ENCODE measurements at regions not wholly inside any gene's neighbourhood (a gene's known extent, or its start where the extent isn't known, plus 50 kb on each side); places are given as distances from the start of the nearest gene placed in this dataset.
"Not testable (repeated sequence)": the region's sequence is repeated elsewhere in the genome, so short reads cannot be mapped to it uniquely, and the experiment has no call there.

- DNase-seq: no peak
Measured at GRCh38 chr10:34013235-34013634, 678.8 kb upstream of the NRP1 start.

DNA sequence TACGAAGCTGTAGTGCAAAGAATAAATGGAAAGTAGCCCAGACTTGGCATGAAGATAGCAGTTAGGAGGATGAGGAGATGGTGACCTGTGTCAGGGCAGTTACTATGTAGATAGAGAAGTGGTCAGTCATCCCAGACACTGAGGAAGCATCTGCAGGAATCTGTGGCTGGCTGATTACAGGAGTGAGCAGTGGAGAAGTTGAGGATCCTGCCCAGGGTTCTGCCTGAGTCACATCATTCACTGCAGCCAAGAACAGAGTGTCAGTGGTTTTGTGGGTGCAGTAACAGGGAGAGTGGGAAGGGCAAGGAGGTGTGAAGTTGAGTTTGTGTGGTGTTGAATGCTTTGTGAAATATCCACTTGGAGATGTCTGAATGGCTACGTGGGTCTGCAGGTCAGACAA lies 676.4 kb upstream of the NRP1 start:
- DNase-seq: no peak

GRCh38 chr10:34010228-34010627 lies 675.8 kb upstream of the NRP1 start:
- DNase-seq: not testable (repeated sequence)

- DNase-seq: no peak
Measured at GRCh38 chr10:34008656-34009055, 674.2 kb upstream of the NRP1 start.

GRCh38 chr10:34006471-34006870 lies 672.0 kb upstream of the NRP1 start:
- no peak for DNase-seq

DNA sequence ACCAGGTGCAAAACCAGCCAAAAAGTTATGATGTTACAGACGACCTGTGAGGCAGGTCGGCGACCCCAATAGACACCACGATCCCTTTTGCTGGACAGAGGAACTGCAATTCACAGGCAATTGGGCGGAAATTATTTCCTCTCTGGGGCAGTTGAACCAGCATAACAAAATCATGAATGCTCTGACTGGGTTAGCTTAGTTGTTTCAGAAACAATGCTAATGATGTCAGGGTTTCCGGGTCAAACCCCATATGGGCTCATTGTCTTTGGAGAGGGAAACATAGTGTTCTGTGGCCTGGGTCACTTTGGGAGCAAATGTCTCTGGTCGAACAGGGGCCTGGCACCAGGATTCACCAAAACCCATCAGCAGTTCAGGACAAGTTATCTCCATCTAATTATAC lies 669.1 kb upstream of the NRP1 start:
- DNase-seq: no peak

DNA sequence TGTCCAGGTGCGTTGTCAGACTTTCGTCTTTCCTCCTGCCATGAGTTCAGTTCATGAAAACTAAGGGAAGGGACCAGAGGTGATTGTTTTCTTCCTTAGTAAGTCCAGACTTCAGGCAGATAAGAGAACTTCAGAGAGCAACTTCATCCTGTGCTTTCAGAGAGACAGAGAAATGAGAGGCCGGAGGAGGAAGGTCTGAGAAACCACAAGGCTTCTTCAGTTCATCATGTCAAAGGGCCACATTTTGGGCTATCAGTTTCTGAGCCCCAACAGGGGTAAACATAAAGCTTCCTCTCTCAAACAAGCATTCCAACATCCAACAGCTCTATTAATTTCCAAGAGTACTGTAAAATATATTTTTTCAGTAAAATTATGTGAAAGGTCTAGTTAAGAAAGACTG lies 668.4 kb upstream of the NRP1 start:
- DNase-seq: no peak

DNA sequence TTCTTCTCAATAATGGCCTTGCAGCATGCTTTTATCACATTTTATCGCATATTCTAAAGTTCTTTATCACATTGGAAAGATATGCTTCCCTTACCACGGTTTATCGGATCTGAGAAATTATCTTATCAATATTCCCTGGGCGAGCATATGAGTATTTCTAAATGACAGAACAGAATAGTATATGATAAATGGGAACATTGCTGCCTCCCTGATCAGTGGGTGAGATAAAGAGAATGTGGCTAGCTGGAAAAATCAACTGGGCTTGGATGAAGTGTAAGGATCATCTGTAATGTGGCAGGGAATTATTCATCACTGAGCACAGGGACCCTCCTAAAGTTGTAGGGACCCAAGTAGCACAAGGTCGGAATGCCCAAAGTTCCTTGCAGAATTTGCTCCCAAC lies 667.4 kb upstream of the NRP1 start:
- no peak for DNase-seq

DNA sequence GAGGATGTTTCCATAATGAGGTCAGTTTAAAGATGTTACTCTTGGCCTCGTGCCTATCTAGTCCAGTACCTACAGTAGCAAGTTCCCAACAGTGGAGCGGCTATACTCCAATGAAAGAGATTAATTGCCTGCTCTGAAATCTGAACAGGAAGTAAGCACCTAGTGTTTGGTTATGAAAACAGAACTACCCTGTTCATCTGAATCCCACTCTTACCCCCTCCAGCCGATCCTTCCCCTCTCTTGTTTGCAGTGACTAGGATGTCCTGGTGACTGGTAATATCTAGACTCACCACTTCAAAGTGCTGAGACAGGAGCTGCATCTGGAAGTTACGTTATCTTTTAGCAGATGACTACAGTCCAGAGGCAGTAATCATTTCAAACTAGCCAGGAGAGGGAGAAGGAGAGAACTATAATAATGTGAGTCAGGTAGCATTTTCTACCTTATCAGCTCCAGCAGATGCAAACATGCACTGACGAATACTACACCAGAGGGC lies 666.7 kb upstream of the NRP1 start:
- no peak for DNase-seq

- DNase-seq: no peak
Measured at GRCh38 chr10:33993917-33994316, 659.5 kb upstream of the NRP1 start.

GRCh38 chr10:33991924-33992323 lies 657.5 kb upstream of the NRP1 start:
- no peak for DNase-seq

DNA sequence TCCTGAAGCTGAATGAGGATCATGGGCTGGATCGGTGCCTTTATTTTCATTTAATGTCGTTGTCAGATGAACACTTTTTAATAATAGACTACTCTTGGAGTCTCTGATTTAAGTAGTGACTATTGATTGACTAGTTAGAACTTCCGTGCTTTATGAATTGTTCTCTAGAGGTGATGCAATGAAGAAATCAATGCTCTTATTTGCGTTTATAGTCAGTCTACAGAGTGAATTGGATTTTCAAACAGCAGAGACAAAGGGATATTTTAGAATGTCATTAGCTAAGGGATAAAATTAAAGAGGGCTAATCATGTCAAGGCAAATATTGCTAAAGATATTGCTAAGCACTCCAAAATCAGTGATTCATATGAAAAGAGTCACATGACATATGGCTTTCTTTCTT lies 652.0 kb upstream of the NRP1 start:
- DNase-seq: no peak

DNA sequence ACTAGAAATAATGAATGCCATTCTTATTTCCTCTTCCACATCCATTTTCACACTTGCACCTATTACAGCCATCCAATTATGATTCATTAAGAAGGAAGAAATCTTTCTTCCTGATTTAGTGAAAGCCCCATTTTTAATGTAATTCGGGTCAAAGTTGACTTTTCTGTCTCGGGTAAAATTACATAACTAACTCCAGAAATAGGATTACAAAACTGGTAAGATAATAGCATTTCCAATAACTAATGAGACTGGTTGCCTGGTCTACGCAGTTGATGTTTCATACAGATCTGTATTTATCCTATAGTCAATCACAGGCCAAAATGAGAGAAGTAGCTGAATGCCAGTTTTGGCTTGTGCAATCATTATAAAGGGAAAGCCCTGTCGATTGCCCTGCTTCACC lies 651.5 kb upstream of the NRP1 start:
- DNase-seq: no peak

- no peak for DNase-seq
Measured at GRCh38 chr10:33982995-33983394, 648.5 kb upstream of the NRP1 start.

GRCh38 chr10:33981301-33981700 lies 646.8 kb upstream of the NRP1 start:
- DNase-seq: no peak

- no peak for DNase-seq
Measured at GRCh38 chr10:33979195-33979594, 644.7 kb upstream of the NRP1 start.

DNA sequence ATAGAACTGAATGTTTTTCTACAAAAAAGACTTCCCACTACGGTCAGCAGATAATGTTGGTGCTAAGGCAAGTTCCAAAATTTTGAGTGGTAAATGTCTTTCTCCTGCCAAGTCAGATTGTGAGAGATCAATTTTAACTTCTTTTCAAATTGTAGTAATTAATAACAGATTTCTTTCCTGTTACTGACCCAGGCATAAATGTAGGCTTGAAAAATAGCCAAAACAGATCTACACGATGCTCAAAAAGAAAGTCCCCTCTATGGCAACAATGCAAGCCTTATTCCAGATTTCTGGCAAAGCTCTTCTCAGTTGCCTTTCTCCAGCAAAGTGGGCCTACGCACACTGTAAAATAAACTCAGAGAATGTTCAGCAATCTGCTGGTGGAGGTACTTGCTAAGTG lies 641.0 kb upstream of the NRP1 start:
- no peak for DNase-seq

DNA sequence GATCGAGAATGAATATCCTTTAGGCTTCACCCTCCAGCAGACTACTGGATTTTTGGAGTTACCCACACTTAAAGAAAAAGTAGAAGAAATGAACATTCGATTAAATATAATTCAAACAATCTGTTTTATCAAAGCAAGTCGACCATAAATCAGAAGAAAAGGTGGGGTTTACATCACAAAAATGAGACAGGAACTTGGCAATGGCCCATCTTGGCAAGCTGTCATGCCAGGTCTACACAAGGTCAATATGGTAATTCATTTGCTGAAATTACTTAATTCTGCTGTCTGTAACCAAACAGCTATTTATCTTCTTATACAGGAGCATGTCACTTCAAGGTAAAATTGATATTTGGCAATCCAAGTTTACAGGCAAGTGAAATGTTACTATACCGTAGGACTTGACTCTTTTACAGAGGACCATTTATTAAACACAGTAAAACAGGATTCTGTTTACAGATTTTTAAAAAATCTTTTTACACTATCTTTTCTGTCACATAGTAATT lies 640.6 kb upstream of the NRP1 start:
- DNase-seq: no peak

- no peak for DNase-seq
Measured at GRCh38 chr10:33968983-33969382, 634.5 kb upstream of the NRP1 start.

GRCh38 chr10:33967606-33968120 lies 633.2 kb upstream of the NRP1 start:
- no peak for DNase-seq

GRCh38 chr10:33966946-33967345 lies 632.5 kb upstream of the NRP1 start:
- DNase-seq: no peak

GRCh38 chr10:33965795-33966581 lies 631.5 kb upstream of the NRP1 start:
- DNase-seq: no peak

DNA sequence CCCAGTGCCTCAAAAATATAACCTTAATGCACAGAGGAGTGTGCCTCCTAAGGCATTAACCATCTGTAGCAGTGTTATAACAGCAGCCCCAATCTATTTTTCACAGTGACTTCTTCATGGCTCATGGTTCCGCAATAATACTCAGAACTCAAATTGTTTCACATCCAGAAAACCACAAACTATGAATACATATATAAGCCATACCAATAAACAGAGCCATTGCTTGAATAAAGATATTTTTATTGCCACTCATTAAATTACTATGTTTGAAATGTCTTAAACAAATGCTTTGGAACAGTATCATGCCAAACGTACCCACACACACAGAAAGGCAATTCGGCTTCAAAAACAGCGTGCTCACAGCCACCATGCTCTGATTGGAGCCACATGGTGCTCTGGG lies 629.3 kb upstream of the NRP1 start:
- DNase-seq: no peak

DNA sequence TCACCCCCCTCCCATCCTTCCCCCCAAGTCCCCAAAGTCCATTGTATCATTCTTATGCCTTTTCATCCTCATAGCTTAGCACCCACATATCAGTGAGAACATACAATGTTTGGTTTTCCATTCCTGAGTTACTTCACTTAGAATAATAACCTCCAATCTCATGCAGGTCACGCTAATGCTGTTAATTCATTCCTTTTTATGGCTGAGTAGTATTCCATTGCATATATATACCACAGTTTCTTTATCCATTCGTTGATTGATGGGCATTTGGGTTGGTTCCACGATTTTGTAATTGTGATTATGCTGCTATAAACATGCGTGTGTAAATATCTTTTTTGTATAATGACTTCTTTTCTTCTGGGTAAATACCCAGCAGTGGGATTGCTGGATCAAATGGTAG lies 621.9 kb upstream of the NRP1 start:
- DNase-seq: not testable (repeated sequence)

DNA sequence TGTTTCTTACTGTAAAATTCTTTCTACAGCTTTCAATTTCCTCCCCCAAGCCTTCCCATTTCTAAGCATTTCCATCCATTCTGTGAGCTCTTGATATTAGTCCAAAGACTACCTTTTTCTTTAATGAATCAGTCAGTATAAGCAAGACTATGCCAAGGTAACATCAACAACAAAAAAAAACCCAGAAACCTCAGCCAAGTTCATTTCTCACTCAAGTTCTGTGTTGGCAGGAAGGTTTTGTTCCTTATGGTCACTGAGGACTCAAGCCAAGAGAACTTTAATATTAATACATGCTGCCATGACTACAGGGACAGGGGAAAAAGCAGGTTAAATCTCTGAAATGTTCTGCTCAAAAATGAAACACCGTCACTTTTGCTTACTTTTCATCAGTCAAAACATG lies 621.2 kb upstream of the NRP1 start:
- DNase-seq: no peak

Measured in NCI-H446 (cell line).